NCI-H1436 (cell line): ENCODE measurements at regions not wholly inside any gene's neighbourhood (a gene's known extent, or its start where the extent isn't known, plus 50 kb on each side); places are given as distances from the start of the nearest gene placed in this dataset.

Source experiments
- DNase-seq: peaks from one replicate; lab custom pipeline; 2025; lab: John Stamatoyannopoulos, UW

GRCh38 chr1:221849110-221849509 lies 107.2 kb upstream of the DUSP10 start:
- no peak for DNase-seq

GRCh38 chr1:221847676-221848075 lies 105.8 kb upstream of the DUSP10 start:
- DNase-seq: no peak

- DNase-seq: peak; percentile 71
These were observed 103.9 kb upstream of the DUSP10 start for GRCh38 chr1:221845650-221846371.

GRCh38 chr1:221841983-221842335 lies 100.1 kb upstream of the DUSP10 start:
- no peak for DNase-seq

- DNase-seq: no peak
These were observed 99.5 kb upstream of the DUSP10 start for GRCh38 chr1:221841251-221841982.

GRCh38 chr1:221840511-221841243 lies 98.8 kb upstream of the DUSP10 start:
- DNase-seq: no peak

- DNase-seq: no peak
These were observed 98.0 kb upstream of the DUSP10 start for GRCh38 chr1:221839782-221840395.

- no peak for DNase-seq
These were observed 97.4 kb upstream of the DUSP10 start for GRCh38 chr1:221839321-221839720.

- no peak for DNase-seq
These were observed 96.0 kb upstream of the DUSP10 start for GRCh38 chr1:221837896-221838295.

GRCh38 chr1:221834698-221835513 lies 93.0 kb upstream of the DUSP10 start:
- DNase-seq: no peak

- no peak for DNase-seq
These were observed 90.7 kb upstream of the DUSP10 start for GRCh38 chr1:221832617-221833016.

- no peak for DNase-seq
These were observed 90.3 kb upstream of the DUSP10 start for GRCh38 chr1:221832151-221832550.

- peak; percentile 14 for DNase-seq
These were observed 87.6 kb upstream of the DUSP10 start for GRCh38 chr1:221829327-221830015.

GRCh38 chr1:221827307-221827642 lies 85.4 kb upstream of the DUSP10 start:
- no peak for DNase-seq

- no peak for DNase-seq
These were observed 83.0 kb upstream of the DUSP10 start for GRCh38 chr1:221824909-221825308.

GRCh38 chr1:221824025-221824424 lies 82.1 kb upstream of the DUSP10 start:
- no peak for DNase-seq

GRCh38 chr1:221823561-221823960 lies 81.7 kb upstream of the DUSP10 start:
- DNase-seq: no peak

- no peak for DNase-seq
These were observed 81.3 kb upstream of the DUSP10 start for GRCh38 chr1:221823149-221823548.

- DNase-seq: no peak
These were observed 80.7 kb upstream of the DUSP10 start for GRCh38 chr1:221822591-221822990.

- no peak for DNase-seq
These were observed 75.0 kb upstream of the DUSP10 start for GRCh38 chr1:221816899-221817298.

- no peak for DNase-seq
These were observed 73.8 kb upstream of the DUSP10 start for GRCh38 chr1:221815660-221816059.
